ENCODE measurements at regions not wholly inside any gene's neighbourhood (a gene's known extent, or its start where the extent isn't known, plus 50 kb on each side); places are given as distances from the start of the nearest gene placed in this dataset.
"Not testable (repeated sequence)": the region's sequence is repeated elsewhere in the genome, so short reads cannot be mapped to it uniquely, and the experiment has no call there.

GRCh38 chr17:82998637-82999036 is 80.8 kb upstream of the METRNL start:
- intact Hi-C loops (cut with micrococcal nuclease), result no loop called here
- ATAC-seq (no peak), DNase-seq (no peak)

DNA sequence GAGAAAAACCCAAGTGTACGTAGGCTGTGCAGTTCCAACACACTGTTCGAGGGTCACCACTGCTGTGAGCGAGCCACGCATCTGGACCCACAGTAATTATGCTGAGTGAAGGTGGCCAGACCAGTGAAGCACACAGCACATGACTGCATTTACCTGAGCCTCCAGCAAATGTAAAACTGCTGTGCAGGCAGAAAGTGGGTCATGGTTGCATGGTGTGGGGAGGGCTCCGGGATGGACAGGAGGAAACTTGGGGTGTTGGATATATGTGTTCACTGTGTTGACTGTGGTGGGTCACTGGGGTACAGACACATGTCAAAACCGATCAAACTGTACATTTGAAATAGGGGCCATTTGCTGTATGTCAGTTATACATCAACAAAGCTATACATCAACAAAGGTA is 78.7 kb upstream of the METRNL start:
- intact Hi-C loops (cut with micrococcal nuclease), result no loop called here
- DNase-seq (no peak), ATAC-seq (no peak)

GRCh38 chr17:83002118-83002805 is 77.1 kb upstream of the METRNL start:
- DNase-seq (peak; percentile 18), ATAC-seq (no peak)
- intact Hi-C loops (cut with micrococcal nuclease), result no loop called here

DNA sequence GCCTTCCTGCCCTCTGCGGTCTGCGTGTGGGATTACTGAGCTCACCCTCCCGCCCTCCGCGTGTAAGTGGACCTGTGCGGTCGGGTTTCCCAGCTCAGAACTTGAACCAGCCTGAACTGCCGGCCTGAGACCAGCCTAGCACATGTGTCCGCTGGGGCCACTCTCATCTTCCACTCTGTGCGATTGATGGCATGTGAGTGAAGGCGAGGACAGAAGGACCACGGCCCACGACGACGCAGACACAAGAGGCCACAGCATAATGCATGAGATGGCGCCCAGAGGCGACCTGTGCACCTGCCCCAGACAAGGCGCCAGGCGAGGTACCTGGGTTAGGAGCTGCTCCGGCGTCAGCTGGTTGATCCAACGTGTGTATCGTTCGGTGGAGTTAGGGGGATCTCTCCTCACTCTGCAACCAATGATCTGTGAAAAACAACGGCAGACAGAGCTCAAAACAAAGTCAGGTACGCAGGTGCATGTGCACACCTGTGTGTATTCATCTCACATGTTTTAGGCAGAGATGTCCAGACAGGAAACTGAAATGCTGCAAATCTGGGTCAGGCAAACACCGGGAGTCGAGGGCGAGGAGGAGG is 74.5 kb upstream of the METRNL start:
- ATAC-seq, result no peak
- DNase-seq, result no peak
- intact Hi-C loops (cut with micrococcal nuclease), result no loop called here

GRCh38 chr17:83005639-83006038 is 73.8 kb upstream of the METRNL start:
- intact Hi-C loops (cut with micrococcal nuclease), result no loop called here
- DNase-seq (no peak), ATAC-seq (no peak)

- ATAC-seq (peak; percentile 80), DNase-seq (no peak)
- intact Hi-C loops (cut with micrococcal nuclease), result no loop called here
Measured at GRCh38 chr17:83006515-83007455, 72.6 kb upstream of the METRNL start.

DNA sequence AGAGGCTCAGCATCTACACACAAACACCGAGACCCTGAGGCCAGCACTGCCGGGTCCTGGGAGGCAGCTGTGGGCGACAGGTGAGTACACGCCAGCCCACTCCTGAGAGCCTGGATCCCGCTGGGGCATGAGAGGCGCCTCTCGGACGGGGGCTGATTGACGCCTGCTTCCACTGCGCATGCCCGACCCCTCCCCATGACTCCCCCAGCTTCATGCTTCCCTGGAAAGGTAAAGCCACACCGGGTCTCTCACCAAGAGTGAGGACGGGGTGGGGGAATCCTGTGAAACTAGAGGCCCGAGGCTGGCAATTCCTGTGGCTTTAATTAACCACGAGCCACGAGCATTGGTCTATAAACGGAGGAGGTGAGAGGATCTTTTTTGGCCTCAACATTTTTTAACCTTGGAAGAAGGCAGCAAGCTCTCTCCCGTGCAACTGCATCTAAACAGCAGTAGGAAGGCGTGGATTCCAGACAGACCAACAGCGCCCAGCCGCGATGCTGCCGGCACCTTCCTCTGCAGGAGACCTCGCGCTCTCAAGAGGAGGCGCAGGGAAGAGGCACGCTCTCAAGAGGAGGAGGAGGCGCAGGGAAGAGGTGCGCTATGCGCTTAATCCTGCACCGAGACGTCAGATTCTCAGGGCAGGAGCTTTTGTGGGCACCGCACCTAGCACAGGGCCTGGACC is 71.8 kb upstream of the METRNL start:
- DNase-seq (no peak), ATAC-seq (no peak)
- intact Hi-C loops (cut with micrococcal nuclease), result no loop called here

DNA sequence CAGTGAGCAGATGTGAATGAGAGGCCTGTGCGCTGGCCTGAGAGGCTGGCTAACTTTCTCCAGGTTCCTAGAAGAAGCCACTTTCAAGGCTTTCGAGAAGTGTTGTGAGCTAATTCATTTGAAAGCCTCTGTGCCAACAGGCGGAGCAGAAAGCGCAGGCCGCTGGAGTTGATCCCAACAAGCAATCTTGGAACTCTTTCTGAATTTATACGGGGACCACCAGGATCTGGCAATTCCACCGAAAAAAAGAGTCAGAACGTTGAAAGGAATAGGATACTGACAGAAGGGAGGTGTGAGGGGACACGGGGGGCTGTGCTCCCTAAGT is 71.3 kb upstream of the METRNL start:
- DNase-seq (no peak), ATAC-seq (no peak)
- intact Hi-C loops (cut with micrococcal nuclease), result no loop called here

- no peak for ATAC-seq
- no peak for DNase-seq
- intact Hi-C loops (cut with micrococcal nuclease), result no loop called here
Measured at GRCh38 chr17:83008526-83008925, 70.9 kb upstream of the METRNL start.

DNA sequence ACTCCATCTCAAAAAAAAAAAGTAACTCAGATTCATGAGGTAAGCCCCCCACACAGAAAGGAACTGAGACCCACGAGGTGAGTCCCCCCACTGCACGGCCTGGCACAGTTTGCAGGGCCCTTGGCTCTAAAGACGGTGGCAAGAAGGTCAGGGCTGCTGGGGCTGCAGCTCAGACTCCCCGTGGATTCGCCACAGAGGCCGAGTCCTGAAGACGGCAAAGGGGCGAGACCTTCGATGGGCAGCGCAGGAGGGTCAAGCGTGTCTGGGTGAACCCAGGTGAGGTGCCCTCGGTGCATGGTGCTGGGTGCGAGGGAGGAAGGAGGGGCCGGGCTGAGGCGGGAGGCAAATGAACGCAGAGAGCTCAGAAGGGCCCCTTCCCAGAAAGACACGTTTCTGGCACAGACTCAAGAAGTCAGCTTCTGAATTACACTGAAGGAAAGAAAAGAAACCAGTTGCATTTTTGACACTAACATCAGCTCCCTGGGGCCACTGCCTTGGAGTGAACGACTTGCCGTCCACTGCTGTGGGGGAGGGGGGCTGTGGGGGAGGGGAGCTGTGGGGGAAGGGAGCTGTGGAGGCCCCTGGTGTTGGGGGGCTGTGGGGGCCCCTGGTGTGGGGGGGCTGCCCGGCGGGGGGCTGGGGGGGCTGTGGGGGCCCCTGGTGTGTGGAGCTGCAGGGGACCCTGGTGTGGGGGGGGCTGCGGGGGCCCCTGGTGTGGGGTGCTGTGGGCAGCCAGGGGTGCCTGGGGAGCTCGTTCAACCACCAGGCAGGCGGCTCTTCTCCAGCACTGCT is 69.8 kb upstream of the METRNL start:
- intact Hi-C loops (cut with micrococcal nuclease), result no loop called here
- DNase-seq (no peak), ATAC-seq (no peak)

GRCh38 chr17:83010206-83011200 is 68.9 kb upstream of the METRNL start:
- no peak for ATAC-seq
- DNase-seq, result no peak

DNA sequence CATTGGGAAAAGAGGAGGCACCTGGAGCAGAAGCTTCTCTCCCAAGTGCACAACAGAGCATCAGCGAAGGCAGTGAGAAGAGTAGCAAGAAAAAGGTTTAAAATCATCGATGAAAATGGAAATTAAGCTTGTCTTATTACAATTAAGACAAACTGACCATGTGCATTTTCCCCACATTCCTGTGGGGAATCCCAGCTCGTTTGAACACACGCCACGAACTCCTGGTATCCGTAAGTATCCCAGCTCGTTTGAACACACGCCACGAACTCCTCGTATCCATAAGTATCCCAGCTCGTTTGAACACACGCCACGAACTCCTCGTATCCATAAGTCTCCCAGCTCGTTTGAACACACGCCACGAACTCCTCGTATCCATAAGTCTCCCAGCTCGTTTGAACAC is 67.7 kb upstream of the METRNL start:
- intact Hi-C loops (cut with micrococcal nuclease); ATAC-seq; DNase-seq: not testable (repeated sequence)

More at GRCh38 chr17:83010206-83011200, 68.9 kb upstream of the METRNL start:
- intact Hi-C loops (cut with micrococcal nuclease), result no loop called here

- no peak for DNase-seq
- ATAC-seq, result no peak
- intact Hi-C loops (cut with micrococcal nuclease), result no loop called here
Measured at GRCh38 chr17:83012200-83012785, 67.1 kb upstream of the METRNL start.

GRCh38 chr17:83012868-83013778 is 66.3 kb upstream of the METRNL start:
- DNase-seq (no peak), ATAC-seq (no peak)
- intact Hi-C loops (cut with micrococcal nuclease), result no loop called here

GRCh38 chr17:83013779-83014117 is 65.7 kb upstream of the METRNL start:
- intact Hi-C loops (cut with micrococcal nuclease), result no loop called here
- no peak for DNase-seq
- no peak for ATAC-seq

GRCh38 chr17:83014297-83014696 is 65.1 kb upstream of the METRNL start:
- no peak for DNase-seq
- intact Hi-C loops (cut with micrococcal nuclease), result no loop called here
- ATAC-seq, result no peak

Data from left ventricle myocardium superior (tissue), 1 donor.